ENCODE measurements at regions not wholly inside any gene's neighbourhood (a gene's known extent, or its start where the extent isn't known, plus 50 kb on each side); places are given as distances from the start of the nearest gene placed in this dataset.

- TF ChIP-seq REST (IDR thresholded peaks at IDR 0.05; ENCODE audit: insufficient read depth in 1 of 2, low read depth in 2 of 2, low read length in 2 of 2) = no peak
These were observed 295.5 kb upstream of the ADGRB3 start for GRCh38 chr6:68339488-68340131.

- no peak for TF ChIP-seq REST (IDR thresholded peaks at IDR 0.05; ENCODE audit: insufficient read depth in 1 of 2, low read depth in 2 of 2, low read length in 2 of 2)
- no peak for TF ChIP-seq TAF1 (IDR thresholded peaks at IDR 0.05; ENCODE audit: borderline replicate concordance, insufficient read depth, low read length)
- no peak for TF ChIP-seq SIN3A (IDR thresholded peaks at IDR 0.05; ENCODE audit: borderline replicate concordance, insufficient read depth, low read length)
- TF ChIP-seq POLR2AphosphoS5 (IDR thresholded peaks at IDR 0.05; ENCODE audit: low read depth, low read length) = no peak
- no peak for TF ChIP-seq FOXP2 (optimal IDR thresholded peaks at IDR 0.05; ENCODE audit: borderline replicate concordance, extremely low read depth, extremely low read length, insufficient read depth)
These were observed 301.6 kb upstream of the ADGRB3 start for GRCh38 chr6:68333442-68333841.

- TF ChIP-seq FOXP2 (optimal IDR thresholded peaks at IDR 0.05; ENCODE audit: borderline replicate concordance, extremely low read depth, extremely low read length, insufficient read depth) (no peak), SIN3A (IDR thresholded peaks at IDR 0.05; ENCODE audit: borderline replicate concordance, insufficient read depth, low read length) (no peak), POLR2AphosphoS5 (IDR thresholded peaks at IDR 0.05; ENCODE audit: low read depth, low read length) (no peak), REST (IDR thresholded peaks at IDR 0.05; ENCODE audit: insufficient read depth in 1 of 2, low read depth in 2 of 2, low read length in 2 of 2) (no peak), TAF1 (IDR thresholded peaks at IDR 0.05; ENCODE audit: borderline replicate concordance, insufficient read depth, low read length) (no peak)
These were observed 306.9 kb upstream of the ADGRB3 start for GRCh38 chr6:68328156-68328555.

GRCh38 chr6:68326762-68327161 lies 308.3 kb upstream of the ADGRB3 start:
- no peak for TF ChIP-seq TAF1 (IDR thresholded peaks at IDR 0.05; ENCODE audit: borderline replicate concordance, insufficient read depth, low read length)

GRCh38 chr6:68317366-68317765 lies 317.7 kb upstream of the ADGRB3 start:
- no peak for TF ChIP-seq TAF1 (IDR thresholded peaks at IDR 0.05; ENCODE audit: borderline replicate concordance, insufficient read depth, low read length)
- no peak for TF ChIP-seq SIN3A (IDR thresholded peaks at IDR 0.05; ENCODE audit: borderline replicate concordance, insufficient read depth, low read length)

GRCh38 chr6:68313911-68314310 lies 321.2 kb upstream of the ADGRB3 start:
- TF ChIP-seq POLR2AphosphoS5 (IDR thresholded peaks at IDR 0.05; ENCODE audit: low read depth, low read length) (no peak), SIN3A (IDR thresholded peaks at IDR 0.05; ENCODE audit: borderline replicate concordance, insufficient read depth, low read length) (no peak), FOXP2 (optimal IDR thresholded peaks at IDR 0.05; ENCODE audit: borderline replicate concordance, extremely low read depth, extremely low read length, insufficient read depth) (no peak), REST (IDR thresholded peaks at IDR 0.05; ENCODE audit: insufficient read depth in 1 of 2, low read depth in 2 of 2, low read length in 2 of 2) (no peak), TAF1 (IDR thresholded peaks at IDR 0.05; ENCODE audit: borderline replicate concordance, insufficient read depth, low read length) (no peak)
